Choroid plexus epithelial cell (primary cell): ENCODE measurements at regions not wholly inside any gene's neighbourhood (a gene's known extent, or its start where the extent isn't known, plus 50 kb on each side); places are given as distances from the start of the nearest gene placed in this dataset.
"Not testable (repeated sequence)": the region's sequence is repeated elsewhere in the genome, so short reads cannot be mapped to it uniquely, and the experiment has no call there.

ENCODE experiments used
- DNase-seq: peaks from one replicate; pipeline ENCODE4 v3.0.0-alpha.2; 2010; ENCODE audit warnings: low read depth
- H3K4me3 ChIP-seq: 2 replicates; pipeline ENCODE4 v1.5.1; 2011; ENCODE audit warnings: low read depth, mild to moderate bottlenecking, control low read depth, low read length, moderate library complexity
- TF ChIP-seq, protein P1 (sequence below): conservative IDR thresholded peaks from 2 replicates; pipeline ENCODE4 v1.5.1; 2011; ENCODE audit warnings: low read depth, mild to moderate bottlenecking, control low read depth, inconsistent platforms, low read length, moderate library complexity

DNA sequence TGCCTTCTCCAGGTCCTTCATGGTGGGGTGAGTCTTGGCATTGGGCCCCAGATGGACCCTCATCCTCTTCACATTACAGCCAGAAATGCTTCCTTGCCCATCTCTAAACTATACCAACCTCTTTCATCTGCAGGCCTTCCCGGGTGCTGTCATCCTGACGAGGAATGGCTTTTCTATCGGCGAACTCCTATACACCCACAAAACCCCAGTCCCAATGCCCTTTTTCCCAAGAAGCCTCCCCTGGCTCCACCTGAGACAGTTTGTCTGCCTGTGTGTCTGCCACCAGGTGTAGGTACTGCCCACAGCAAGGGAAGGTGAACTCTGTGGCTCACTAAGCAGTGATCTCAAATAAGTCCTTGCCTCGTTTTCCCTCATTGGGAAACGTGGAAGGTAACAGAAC, 55.3 kb downstream of the PTPRS start:
- no peak for DNase-seq
- no peak overlapping the region for H3K4me3 ChIP-seq
- TF ChIP-seq, protein P1, sequence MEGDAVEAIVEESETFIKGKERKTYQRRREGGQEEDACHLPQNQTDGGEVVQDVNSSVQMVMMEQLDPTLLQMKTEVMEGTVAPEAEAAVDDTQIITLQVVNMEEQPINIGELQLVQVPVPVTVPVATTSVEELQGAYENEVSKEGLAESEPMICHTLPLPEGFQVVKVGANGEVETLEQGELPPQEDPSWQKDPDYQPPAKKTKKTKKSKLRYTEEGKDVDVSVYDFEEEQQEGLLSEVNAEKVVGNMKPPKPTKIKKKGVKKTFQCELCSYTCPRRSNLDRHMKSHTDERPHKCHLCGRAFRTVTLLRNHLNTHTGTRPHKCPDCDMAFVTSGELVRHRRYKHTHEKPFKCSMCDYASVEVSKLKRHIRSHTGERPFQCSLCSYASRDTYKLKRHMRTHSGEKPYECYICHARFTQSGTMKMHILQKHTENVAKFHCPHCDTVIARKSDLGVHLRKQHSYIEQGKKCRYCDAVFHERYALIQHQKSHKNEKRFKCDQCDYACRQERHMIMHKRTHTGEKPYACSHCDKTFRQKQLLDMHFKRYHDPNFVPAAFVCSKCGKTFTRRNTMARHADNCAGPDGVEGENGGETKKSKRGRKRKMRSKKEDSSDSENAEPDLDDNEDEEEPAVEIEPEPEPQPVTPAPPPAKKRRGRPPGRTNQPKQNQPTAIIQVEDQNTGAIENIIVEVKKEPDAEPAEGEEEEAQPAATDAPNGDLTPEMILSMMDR: no peak

DNA sequence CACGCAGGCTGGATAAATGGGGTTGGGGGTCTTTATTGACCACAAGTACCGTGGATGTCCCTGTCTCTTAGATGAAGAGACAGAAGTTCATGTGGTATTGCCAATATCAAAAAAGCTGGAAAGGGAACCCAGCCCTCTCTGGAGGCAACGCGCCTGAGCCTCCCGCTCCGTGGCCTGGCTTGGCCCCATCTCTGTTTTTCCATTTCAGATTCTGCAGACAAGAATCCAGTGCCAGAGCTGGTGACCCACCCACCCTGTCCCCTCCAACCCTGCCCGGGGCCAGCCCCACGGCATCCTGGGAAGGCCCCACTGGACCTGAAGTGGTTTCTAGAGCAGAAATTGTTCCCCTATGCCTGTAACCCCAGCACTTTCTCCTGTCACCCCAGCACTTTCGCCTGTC, 57.7 kb downstream of the PTPRS start:
- TF ChIP-seq, protein P1: no peak
- H3K4me3 ChIP-seq: no peak overlapping the region
- DNase-seq: no peak

DNA sequence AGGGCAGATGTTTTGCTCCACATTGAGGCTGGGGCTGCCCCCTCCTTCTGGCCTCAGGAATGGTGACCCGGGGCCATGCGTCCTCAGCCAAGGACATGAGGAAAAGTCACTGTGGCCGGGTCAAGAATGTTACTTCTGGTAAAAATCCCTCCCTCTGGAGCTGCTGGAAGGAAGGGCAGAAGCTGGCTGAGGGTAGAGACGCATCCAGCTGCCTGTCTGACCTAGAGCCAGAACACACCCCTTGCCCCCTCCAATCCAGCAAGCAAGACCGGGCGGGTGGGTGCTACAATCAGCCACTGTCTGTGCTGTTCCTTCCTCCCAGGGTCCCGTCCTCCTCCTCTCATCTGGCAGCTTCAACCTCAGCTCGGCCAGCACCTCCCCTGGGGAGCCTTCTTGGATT, 59.0 kb downstream of the PTPRS start:
- H3K4me3 ChIP-seq: no peak overlapping the region
- TF ChIP-seq, protein P1: no peak
- no peak for DNase-seq

DNA sequence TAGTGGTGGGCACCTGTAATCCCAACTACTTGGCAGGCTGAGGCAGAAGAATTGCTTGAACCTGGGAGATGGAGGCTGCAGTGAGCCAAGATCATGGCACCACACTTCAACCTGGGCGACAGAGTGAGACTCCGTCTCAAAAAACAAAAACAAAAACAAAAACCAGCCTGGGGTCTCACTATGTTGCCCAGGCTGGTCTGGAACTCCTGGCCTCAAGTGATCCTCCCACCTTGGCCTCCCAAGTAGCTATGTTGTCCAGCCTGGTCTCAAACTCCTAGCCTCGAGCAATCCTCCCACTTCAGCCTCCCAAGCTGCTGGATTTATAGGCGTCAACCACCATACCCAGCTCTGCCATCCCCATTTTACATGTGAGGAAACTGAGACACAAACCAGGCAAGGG, 64.9 kb downstream of the PTPRS start:
- not testable (repeated sequence) for DNase-seq, H3K4me3 ChIP-seq

DNA sequence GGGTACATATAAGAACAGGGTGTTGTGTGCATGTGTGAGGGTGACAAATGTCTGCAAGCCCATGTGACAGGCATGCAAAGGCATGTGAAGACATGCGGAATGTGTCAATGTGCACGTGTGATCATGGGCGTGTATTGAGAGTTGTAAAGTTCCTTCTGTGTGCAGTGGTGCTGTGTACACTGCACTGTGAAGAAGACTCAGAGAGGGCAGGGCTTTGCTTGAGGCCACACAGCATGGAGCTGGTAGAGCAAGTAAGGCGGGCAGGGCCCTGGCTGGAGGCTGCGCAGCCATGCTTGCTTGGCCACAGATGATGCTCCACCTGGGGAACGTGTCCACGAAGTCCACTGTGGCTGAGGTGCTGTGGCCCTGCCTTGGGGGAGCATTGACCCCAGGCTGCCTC, 66.8 kb downstream of the PTPRS start:
- no peak overlapping the region for H3K4me3 ChIP-seq
- TF ChIP-seq, protein P1: no peak
- no peak for DNase-seq

DNA sequence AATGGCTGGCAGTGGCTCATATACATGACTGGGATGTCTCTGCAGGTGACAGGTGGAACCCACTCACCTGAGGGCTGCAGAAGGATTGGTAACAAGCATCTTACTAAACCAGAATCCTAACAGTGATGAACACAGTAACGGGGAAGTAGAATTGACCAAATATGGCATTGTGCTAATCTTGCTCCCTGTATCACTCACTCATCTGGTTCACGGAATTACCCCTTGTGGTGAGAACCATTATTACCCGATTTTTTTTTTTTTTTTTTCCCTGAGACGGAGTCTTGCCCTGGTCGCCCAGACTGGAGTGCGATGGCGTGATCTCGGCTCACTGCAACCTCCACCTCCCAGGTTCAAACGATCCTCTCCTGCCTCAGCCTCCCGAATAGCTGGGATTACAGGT, 69.5 kb downstream of the PTPRS start:
- peak; percentile 26 for DNase-seq
- no peak overlapping the region for H3K4me3 ChIP-seq
- TF ChIP-seq, protein P1: peak; percentile 27

DNA sequence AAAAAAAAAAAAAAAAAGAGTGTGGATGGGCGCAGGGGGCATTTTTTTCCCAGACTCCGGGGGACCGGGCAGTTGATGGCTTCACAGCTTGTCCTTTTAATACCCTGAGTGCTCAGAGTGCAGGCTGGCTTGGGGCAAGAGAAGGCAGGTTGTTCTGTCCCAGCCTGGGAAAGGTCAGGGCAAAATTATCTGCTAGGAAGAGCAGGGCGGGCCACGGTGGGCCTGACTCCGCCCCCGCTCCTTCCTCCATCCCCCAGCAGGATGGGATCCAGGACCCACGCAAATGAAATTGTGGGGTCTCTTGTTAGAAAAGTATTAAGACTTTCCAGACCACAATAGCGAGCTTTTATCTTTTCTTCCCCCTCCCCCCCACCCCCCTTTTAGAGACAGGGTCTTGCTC, 70.7 kb downstream of the PTPRS start:
- no peak for DNase-seq
- no peak overlapping the region for H3K4me3 ChIP-seq
- TF ChIP-seq, protein P1: no peak

DNA sequence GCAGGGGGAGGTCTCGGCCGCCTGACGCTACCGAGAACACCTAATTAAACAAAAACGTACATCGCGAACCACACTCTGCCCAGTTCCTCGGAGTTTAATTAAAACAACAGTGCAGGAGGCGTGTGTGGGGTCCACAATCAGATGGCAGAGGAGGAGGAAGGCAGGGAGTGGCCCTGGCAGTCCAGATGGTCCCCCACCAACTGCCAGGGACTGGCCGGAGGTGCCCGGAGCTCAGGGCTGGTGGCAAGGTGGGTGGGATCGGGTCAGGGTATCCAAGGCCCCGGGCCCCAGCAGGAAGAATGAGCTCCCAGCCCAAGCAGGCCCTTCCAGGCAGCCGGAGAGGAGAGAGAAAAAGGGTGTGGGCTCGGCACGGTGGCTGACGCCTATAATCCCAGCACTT, 71.3 kb downstream of the PTPRS start:
- DNase-seq: no peak
- H3K4me3 ChIP-seq: no peak overlapping the region
- TF ChIP-seq, protein P1: no peak
